Liver (tissue), 3 donors: ENCODE measurements at regions not wholly inside any gene's neighbourhood (a gene's known extent, or its start where the extent isn't known, plus 50 kb on each side); places are given as distances from the start of the nearest gene placed in this dataset.

Experiments
- GABPA ChIP-seq, 2 donors: IDR thresholded peaks in 1 of 2; conservative IDR thresholded peaks in 1 of 2; 2 replicates each; pipeline ENCODE4 v1.6.1; 2016; ENCODE audit warnings: antibody characterized with exemption in 2 of 2, mild to moderate bottlenecking in 1 of 2, moderate library complexity in 1 of 2
- REST ChIP-seq: IDR thresholded peaks from 2 replicates; pipeline ENCODE4 v1.6.1; 2016; ENCODE audit warnings: antibody characterized with exemption, mild to moderate bottlenecking
- YY1 ChIP-seq: IDR thresholded peaks from 2 replicates; pipeline ENCODE4 v1.6.1; 2016; ENCODE audit warnings: antibody characterized with exemption, mild to moderate bottlenecking
- TF ChIP-seq, protein P1 (sequence below): fragments of 150-350 bp; IDR thresholded peaks from 2 replicates; pipeline ENCODE4 v1.5.1; 2017; ENCODE audit warnings: improper control_type of control experiment, low read depth, low read length; ENCODE audit not compliant: missing input control
- donor health status: healthy.
- donor health status: healthy.

- TF ChIP-seq YY1 (no peak), REST (no peak), GABPA (IDR thresholded peaks at IDR 0.05 in 1 of 2, conservative IDR thresholded peaks at IDR 0.05 in 1 of 2) (no peak)
- TF ChIP-seq, protein P1, sequence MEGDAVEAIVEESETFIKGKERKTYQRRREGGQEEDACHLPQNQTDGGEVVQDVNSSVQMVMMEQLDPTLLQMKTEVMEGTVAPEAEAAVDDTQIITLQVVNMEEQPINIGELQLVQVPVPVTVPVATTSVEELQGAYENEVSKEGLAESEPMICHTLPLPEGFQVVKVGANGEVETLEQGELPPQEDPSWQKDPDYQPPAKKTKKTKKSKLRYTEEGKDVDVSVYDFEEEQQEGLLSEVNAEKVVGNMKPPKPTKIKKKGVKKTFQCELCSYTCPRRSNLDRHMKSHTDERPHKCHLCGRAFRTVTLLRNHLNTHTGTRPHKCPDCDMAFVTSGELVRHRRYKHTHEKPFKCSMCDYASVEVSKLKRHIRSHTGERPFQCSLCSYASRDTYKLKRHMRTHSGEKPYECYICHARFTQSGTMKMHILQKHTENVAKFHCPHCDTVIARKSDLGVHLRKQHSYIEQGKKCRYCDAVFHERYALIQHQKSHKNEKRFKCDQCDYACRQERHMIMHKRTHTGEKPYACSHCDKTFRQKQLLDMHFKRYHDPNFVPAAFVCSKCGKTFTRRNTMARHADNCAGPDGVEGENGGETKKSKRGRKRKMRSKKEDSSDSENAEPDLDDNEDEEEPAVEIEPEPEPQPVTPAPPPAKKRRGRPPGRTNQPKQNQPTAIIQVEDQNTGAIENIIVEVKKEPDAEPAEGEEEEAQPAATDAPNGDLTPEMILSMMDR, result no peak
Observed at GRCh38 chr9:134563397-134563796, 78.2 kb upstream of the COL5A1 start.
